Loucy (cell line): ENCODE measurements at regions not wholly inside any gene's neighbourhood (a gene's known extent, or its start where the extent isn't known, plus 50 kb on each side); places are given as distances from the start of the nearest gene placed in this dataset.
A peak's percentile ranks its signal among the peaks of the same experiment; 100 is the strongest.

Source experiments
- H2AFZ ChIP-seq: fragments of 200-600 bp; sonication (generic); 2 replicates; pipeline ENCODE4 v1.6.0; 2016; ENCODE audit warnings: antibody characterized with exemption, mild to moderate bottlenecking, low read length, moderate library complexity
- H3F3A ChIP-seq: fragments of 200-600 bp; 2 replicates; pipeline ENCODE4 v1.6.0; 2016; ENCODE audit warnings: antibody characterized with exemption, low read depth, mild to moderate bottlenecking
- H3K27me3 ChIP-seq: fragments of 200-600 bp; sonication (generic); 2 replicates; pipeline ENCODE4 v1.6.1; 2014; ENCODE audit warnings: low read length, mild to moderate bottlenecking; ENCODE audit not compliant: insufficient read depth, poor library complexity, severe bottlenecking
- H3K36me3 ChIP-seq: fragments of 200-600 bp; sonication (generic); 2 replicates; pipeline ENCODE4 v1.6.1; 2016; ENCODE audit warnings: low read length; ENCODE audit not compliant: insufficient read depth
- H3K4me1 ChIP-seq: fragments of 200-600 bp; sonication (generic); 2 replicates; pipeline ENCODE4 v1.5.1; 2014; ENCODE audit warnings: low read length, mild to moderate bottlenecking; ENCODE audit not compliant: insufficient read depth, poor library complexity, severe bottlenecking
- H3K4me2 ChIP-seq: fragments of 200-600 bp; sonication (generic); 2 replicates; pipeline ENCODE4 v1.6.0; 2014; ENCODE audit warnings: antibody characterized with exemption, low read length, low read depth, mild to moderate bottlenecking; ENCODE audit not compliant: poor library complexity, severe bottlenecking
- H3K4me3 ChIP-seq: fragments of 200-600 bp; sonication (generic); 2 replicates; pipeline ENCODE4 v1.5.1; 2014; ENCODE audit warnings: low read length, mild to moderate bottlenecking, mixed read lengths; ENCODE audit not compliant: poor library complexity, severe bottlenecking
- H3K79me2 ChIP-seq: fragments of 200-600 bp; sonication (generic); 2 replicates; pipeline ENCODE4 v1.6.1; 2014; ENCODE audit warnings: low read length; ENCODE audit not compliant: insufficient read depth
- H3K9ac ChIP-seq: fragments of 200-600 bp; sonication (generic); 2 replicates; pipeline ENCODE4 v1.6.0; 2014; ENCODE audit warnings: mild to moderate bottlenecking, low read depth, low read length, moderate library complexity; ENCODE audit not compliant: poor library complexity, severe bottlenecking
- H3K9me2 ChIP-seq: fragments of 200-600 bp; sonication (generic); replicated peaks from 2 replicates; pipeline ENCODE4 v1.6.1; 2016; ENCODE audit warnings: low read depth, low read length, mixed read lengths
- H3K9me3 ChIP-seq: fragments of 200-600 bp; sonication (generic); 2 replicates; pipeline ENCODE4 v1.6.1; 2014; ENCODE audit warnings: mild to moderate bottlenecking, antibody characterized with exemption, low read length, low read depth; ENCODE audit not compliant: insufficient read depth
- H4K20me1 ChIP-seq: fragments of 200-600 bp; sonication (generic); 2 replicates; pipeline ENCODE4 v1.6.0; 2014; ENCODE audit warnings: antibody characterized with exemption, low read length, mild to moderate bottlenecking; ENCODE audit not compliant: insufficient read depth, poor library complexity, severe bottlenecking
- CTCF ChIP-seq: fragments of 200-600 bp; sonication (generic); conservative IDR thresholded peaks from 2 replicates; pipeline ENCODE4 v1.5.1; 2014; ENCODE audit warnings: mild to moderate bottlenecking, antibody characterized with exemption, low read length
- EZH2phosphoT487 ChIP-seq: fragments of 200-600 bp; IDR thresholded peaks from 2 replicates; pipeline ENCODE4 v1.6.1; 2018; ENCODE audit warnings: antibody characterized with exemption, mild to moderate bottlenecking, moderate library complexity, borderline replicate concordance

GRCh38 chr2:64731746-64732145, 78.0 kb upstream of the SERTAD2 start:
- Histone ChIP-seq H3K9me2 (no peaks in the 10 kb centered on the region), H2AFZ (no peak overlapping the region), H4K20me1 (no peaks in the 10 kb centered on the region), H3K9me3 (no peaks in the 10 kb centered on the region), H3K4me1 (peaks cover 48% of the 10 kb centered on the region), H3K4me3 (peak overlapping the region; percentile 66), H3K9ac (peak overlapping the region; percentile 70), H3F3A (no peaks in the 10 kb centered on the region), H3K27me3 (no peaks in the 10 kb centered on the region), H3K36me3 (no peaks in the 10 kb centered on the region), H3K4me2 (peak overlapping the region; percentile 76), H3K79me2 (peaks cover 19% of the 10 kb centered on the region)
- TF ChIP-seq EZH2phosphoT487: no peak
- no peak for TF ChIP-seq CTCF

- Histone ChIP-seq H3K36me3 (no peaks in the 10 kb centered on the region), H3K9ac (peak overlapping the region; percentile 70), H3K9me2 (no peaks in the 10 kb centered on the region), H3F3A (no peaks in the 10 kb centered on the region), H3K4me1 (peaks cover 44% of the 10 kb centered on the region), H2AFZ (no peak overlapping the region), H4K20me1 (no peaks in the 10 kb centered on the region), H3K79me2 (peaks cover 19% of the 10 kb centered on the region), H3K27me3 (no peaks in the 10 kb centered on the region), H3K4me3 (no peak overlapping the region), H3K4me2 (peak overlapping the region; percentile 76), H3K9me3 (no peaks in the 10 kb centered on the region)
- TF ChIP-seq EZH2phosphoT487 (no peak), CTCF (no peak)
Measured at GRCh38 chr2:64732146-64732545, 78.4 kb upstream of the SERTAD2 start.

- Histone ChIP-seq H3K36me3 (no peaks in the 10 kb centered on the region), H3K79me2 (peaks cover 13% of the 10 kb centered on the region; the same call in 1 of the 2 replicates), H3K27me3 (no peaks in the 10 kb centered on the region), H3K4me2 (no peak overlapping the region), H3F3A (no peaks in the 10 kb centered on the region), H2AFZ (no peak overlapping the region), H3K9ac (no peak overlapping the region), H3K4me1 (peaks cover 31% of the 10 kb centered on the region), H3K9me2 (no peaks in the 10 kb centered on the region), H3K9me3 (no peaks in the 10 kb centered on the region), H3K4me3 (no peak overlapping the region), H4K20me1 (no peaks in the 10 kb centered on the region)
- TF ChIP-seq CTCF (no peak), EZH2phosphoT487 (no peak)
Measured at GRCh38 chr2:64735504-64735903, 81.8 kb upstream of the SERTAD2 start.
